Endothelial cell of umbilical vein (primary cell): ENCODE measurements at regions not wholly inside any gene's neighbourhood (a gene's known extent, or its start where the extent isn't known, plus 50 kb on each side); places are given as distances from the start of the nearest gene placed in this dataset.

ENCODE experiments used
- BruUV-seq: library from RNA; stranded (reverse); fragments of 400-500 nt; replicated peaks from 2 replicates; lab custom pipeline; 2021; lab: Mats Ljungman, UMichigan
- CTCF ChIA-PET: fragments of 300-600, 350-600 bp; sonication (Branson Sonifier 250); formaldehyde crosslinking; loops from one replicate; lab custom pipeline; 2021; ENCODE audit warnings: antibody characterized with exemption, inconsistent platforms; lab: Charles Lee
- POLR2A ChIA-PET: fragments of 300-600, 350-600 bp; sonication (Branson Sonifier 250); formaldehyde crosslinking; loops from one replicate; lab custom pipeline; 2021; ENCODE audit warnings: antibody characterized with exemption, inconsistent platforms; lab: Charles Lee
- DNase-seq: peaks from one replicate; pipeline ENCODE4 v3.0.0-alpha.2; 2011; ENCODE audit warnings: low read depth, low spot score
- FAIRE-seq: peaks from 2 replicates; lab custom pipeline; 2011; peaks lifted over from hg19 to GRCh38; lab: Jason Lieb, UNC
- H2AFZ ChIP-seq: 2 replicates; pipeline ENCODE4 v1.6.0; 2012; ENCODE audit warnings: low read depth, low read length, control low read depth, inconsistent platforms
- H3K27ac ChIP-seq: 2 replicates; pipeline ENCODE4 v1.5.1; 2011; ENCODE audit warnings: low read depth, mild to moderate bottlenecking, control low read depth, low read length, moderate library complexity; ENCODE audit not compliant: insufficient read depth
- H3K27me3 ChIP-seq, 2 experiments: 2 replicates each; pipeline versions ENCODE4 v1.6.0 to v1.6.1; 2011; ENCODE audit warnings: low read length in 2 of 2, mixed read lengths in 1 of 2; ENCODE audit not compliant: control insufficient read depth in 2 of 2, insufficient read depth in 2 of 2
- H3K36me3 ChIP-seq, 2 experiments: 2 replicates in 1 of 2; 3 replicates in 1 of 2; pipeline ENCODE4 v1.5.1; 2011; ENCODE audit warnings: low read length in 2 of 2, mild to moderate bottlenecking in 1 of 2, moderate library complexity in 1 of 2; ENCODE audit not compliant: control insufficient read depth in 2 of 2, insufficient read depth in 2 of 2; ENCODE audit errors: extremely low read depth in 1 of 2
- H3K4me1 ChIP-seq: 3 replicates; pipeline ENCODE4 v1.5.1; 2011; ENCODE audit warnings: mild to moderate bottlenecking, low read length; ENCODE audit not compliant: control insufficient read depth, insufficient read depth; ENCODE audit errors: extremely low read depth
- H3K4me2 ChIP-seq: 2 replicates; pipeline ENCODE4 v1.6.1; 2011; ENCODE audit warnings: low read length, control low read depth, mixed read lengths; ENCODE audit not compliant: insufficient read depth
- H3K4me3 ChIP-seq, 3 experiments: fragments of 200-600 bp in 1 of 3; sonication (generic), shearing (Covaris generic) in 1 of 3; replicated peaks in 1 of 3; 2 replicates each; pipeline ENCODE4 v1.5.1; 2011 to 2016; ENCODE audit warnings: control low read depth in 3 of 3, low read length in 3 of 3, mild to moderate bottlenecking in 2 of 3, inconsistent platforms in 1 of 3, low read depth in 1 of 3, moderate library complexity in 1 of 3; ENCODE audit not compliant: insufficient read depth in 1 of 3
- H3K79me2 ChIP-seq: 2 replicates; pipeline ENCODE4 v1.6.0; 2012; ENCODE audit warnings: low read length, inconsistent platforms; ENCODE audit not compliant: control insufficient read depth, insufficient read depth
- H3K9ac ChIP-seq: replicated peaks from 2 replicates; pipeline ENCODE3; 2011; ENCODE audit warnings: low read length, control low read depth; ENCODE audit not compliant: insufficient read depth; ENCODE audit errors: extremely low read depth
- H3K9me1 ChIP-seq: replicated peaks from 3 replicates; pipeline ENCODE4 v1.6.0; 2011; ENCODE audit warnings: mild to moderate bottlenecking, low read length; ENCODE audit not compliant: control insufficient read depth, insufficient read depth; ENCODE audit errors: extremely low read depth
- H3K9me3 ChIP-seq: replicated peaks from 2 replicates; pipeline ENCODE4 v1.5.1; 2012; ENCODE audit warnings: low read length, inconsistent platforms; ENCODE audit not compliant: control insufficient read depth, insufficient read depth
- H4K20me1 ChIP-seq: replicated peaks from 2 replicates; pipeline ENCODE3; 2011; ENCODE audit warnings: mild to moderate bottlenecking, low read length; ENCODE audit not compliant: control insufficient read depth, insufficient read depth; ENCODE audit errors: extremely low read depth
- EZH2 ChIP-seq: IDR thresholded peaks from 2 replicates; pipeline ENCODE4 v1.6.1; 2012; ENCODE audit warnings: borderline replicate concordance, low read depth, mild to moderate bottlenecking, moderate library complexity, low read length, inconsistent platforms; ENCODE audit not compliant: severe bottlenecking
- FOS ChIP-seq: IDR thresholded peaks from 2 replicates; pipeline ENCODE4 v1.6.1; 2011; ENCODE audit warnings: mild to moderate bottlenecking, low read length, moderate library complexity, borderline replicate concordance; ENCODE audit not compliant: insufficient read depth
- GATA2 ChIP-seq: IDR thresholded peaks from 2 replicates; pipeline ENCODE4 v1.7.0; 2011; ENCODE audit warnings: low read depth, mild to moderate bottlenecking, moderate library complexity, mixed read lengths, low read length; ENCODE audit not compliant: insufficient read length, insufficient read depth
- JUN ChIP-seq: IDR thresholded peaks from 2 replicates; pipeline ENCODE4 v1.6.1; 2011; ENCODE audit warnings: borderline replicate concordance, low read depth; ENCODE audit not compliant: insufficient read length, insufficient read depth
- MYC ChIP-seq: IDR thresholded peaks from one replicate; pipeline ENCODE4 v1.6.1; 2011; ENCODE audit warnings: mild to moderate bottlenecking, low read depth, low read length
- POLR2A ChIP-seq: IDR thresholded peaks from 2 replicates; pipeline ENCODE4 v1.6.1; 2012; ENCODE audit warnings: low read depth, mild to moderate bottlenecking, control low read depth, low read length
- POLR2AphosphoS5 ChIP-seq: IDR thresholded peaks from 2 replicates; pipeline ENCODE4 v1.6.1; 2012; ENCODE audit warnings: low read depth, mild to moderate bottlenecking, control low read depth, low read length, moderate library complexity; ENCODE audit not compliant: insufficient read depth
- dilution Hi-C: fragments of 300-500 bp; cut with MboI; formaldehyde crosslinking; loops from one replicate; pipeline ENCODE4 v1.15.0; 2019; ENCODE audit warnings: low sequenced_read_pairs; ENCODE audit not compliant: extremely low pct_ligation_motif_present
- intact Hi-C: fragments of 100-400 bp; cut with micrococcal nuclease; formaldehyde crosslinking; loops from one replicate; pipeline ENCODE4 v1.10.0; 2022
- TF ChIP-seq, protein P1 (sequence below), 2 donors: IDR thresholded peaks; 1 replicate in 1 of 2; 2 replicates in 1 of 2; pipeline ENCODE4 v1.5.1; 2011; ENCODE audit warnings: low read length in 2 of 2, mild to moderate bottlenecking in 2 of 2, moderate library complexity in 2 of 2, control low read depth in 1 of 2, inconsistent platforms in 1 of 2, low read depth in 1 of 2; ENCODE audit not compliant: insufficient read depth in 1 of 2; ENCODE audit errors: extremely low read depth in 1 of 2
- TF ChIP-seq, protein P2 (sequence below): IDR thresholded peaks from 2 replicates; pipeline ENCODE4 v1.6.1; 2011; ENCODE audit not compliant: insufficient read depth, insufficient read length

DNA sequence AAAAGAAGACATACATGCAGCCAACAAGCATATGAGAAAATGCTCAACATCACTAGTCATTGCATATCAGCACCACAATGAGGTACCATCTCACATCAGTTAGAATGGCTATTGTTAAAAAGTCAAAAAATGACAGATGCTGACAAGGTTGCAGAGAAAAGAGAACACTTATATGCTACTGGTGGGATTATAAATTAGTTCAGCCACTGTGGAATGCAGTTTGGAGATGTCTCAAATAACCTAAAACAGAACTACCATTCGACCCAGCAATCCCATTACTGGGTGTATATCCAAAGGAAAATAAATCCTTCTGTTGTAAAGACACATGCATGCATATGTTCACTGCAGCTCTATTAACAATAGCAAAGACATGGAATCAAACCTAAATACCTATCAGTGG lies 238.4 kb downstream of the KCNC2 start:
- Histone ChIP-seq H2AFZ (no peak overlapping the region), H3K36me3 (no peaks in the 10 kb centered on the region), H3K4me3 (no peak overlapping the region), H3K9ac (no peak overlapping the region), H3K27me3 (no peaks in the 10 kb centered on the region), H3K27ac (no peak overlapping the region), H3K4me2 (no peak overlapping the region), H4K20me1 (no peaks in the 10 kb centered on the region), H3K4me1 (no peaks in the 10 kb centered on the region), H3K9me3 (no peaks in the 10 kb centered on the region), H3K79me2 (no peaks in the 10 kb centered on the region), H3K9me1 (no peaks in the 10 kb centered on the region)
- intact Hi-C loops (no loop called here), dilution Hi-C loops (no loop called here)
- ChIA-PET CTCF (no interaction called here), POLR2A (no interaction called here)
- DNase-seq (no peak), FAIRE-seq (no peak)
- TF ChIP-seq POLR2AphosphoS5, result no peak
- no peak for TF ChIP-seq EZH2
- no peak for TF ChIP-seq POLR2A
- TF ChIP-seq GATA2, result no peak
- BruUV-seq, result no TSS peak

DNA sequence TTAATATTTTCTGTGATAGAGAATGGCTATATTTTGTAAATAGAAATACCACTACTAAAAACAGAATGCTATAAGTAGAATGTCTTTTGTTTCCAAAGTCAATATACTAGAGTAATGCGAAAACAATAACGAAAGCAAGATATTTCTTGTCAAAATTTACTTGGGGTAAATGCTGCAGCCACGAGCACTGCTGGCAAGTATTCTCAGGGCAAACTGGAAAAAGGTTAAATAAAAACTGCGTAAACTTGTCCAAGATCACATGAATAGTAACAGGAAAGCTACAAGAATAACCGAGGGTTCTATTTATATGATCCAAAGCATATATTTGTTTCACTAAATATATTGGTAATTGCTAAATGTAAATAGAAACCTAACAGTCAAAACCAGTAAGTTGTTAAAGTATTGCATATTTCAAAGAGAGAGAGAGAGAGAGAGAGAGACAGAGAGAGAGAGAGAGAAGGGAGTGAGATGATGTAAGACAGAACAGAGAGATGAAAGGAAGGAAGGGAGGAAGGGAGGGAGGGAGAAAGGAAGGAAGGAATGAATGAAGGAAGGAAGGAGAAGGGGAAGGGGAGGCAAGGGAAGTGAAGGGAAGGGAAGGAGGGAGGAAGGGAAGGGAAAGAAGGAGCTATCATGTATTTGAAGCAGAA lies 231.7 kb downstream of the KCNC2 start:
- H3K27me3 ChIP-seq, result no peaks in the 10 kb centered on the region
- dilution Hi-C loops, result no loop called here
- intact Hi-C loops, result no loop called here
- no peak overlapping the region for H3K4me3 ChIP-seq
- no peak overlapping the region for H2AFZ ChIP-seq
- H3K9me3 ChIP-seq, result no peaks in the 10 kb centered on the region
- H3K36me3 ChIP-seq, result no peaks in the 10 kb centered on the region
- POLR2A ChIA-PET, result no interaction called here
- FAIRE-seq (no peak), DNase-seq (no peak)
- H3K27ac ChIP-seq, result no peak overlapping the region
- H3K9me1 ChIP-seq, result no peaks in the 10 kb centered on the region
- TF ChIP-seq GATA2 (no peak), MYC (no peak), EZH2 (no peak), POLR2AphosphoS5 (no peak), POLR2A (no peak), JUN (no peak), FOS (no peak)
- TF ChIP-seq, protein P1, sequence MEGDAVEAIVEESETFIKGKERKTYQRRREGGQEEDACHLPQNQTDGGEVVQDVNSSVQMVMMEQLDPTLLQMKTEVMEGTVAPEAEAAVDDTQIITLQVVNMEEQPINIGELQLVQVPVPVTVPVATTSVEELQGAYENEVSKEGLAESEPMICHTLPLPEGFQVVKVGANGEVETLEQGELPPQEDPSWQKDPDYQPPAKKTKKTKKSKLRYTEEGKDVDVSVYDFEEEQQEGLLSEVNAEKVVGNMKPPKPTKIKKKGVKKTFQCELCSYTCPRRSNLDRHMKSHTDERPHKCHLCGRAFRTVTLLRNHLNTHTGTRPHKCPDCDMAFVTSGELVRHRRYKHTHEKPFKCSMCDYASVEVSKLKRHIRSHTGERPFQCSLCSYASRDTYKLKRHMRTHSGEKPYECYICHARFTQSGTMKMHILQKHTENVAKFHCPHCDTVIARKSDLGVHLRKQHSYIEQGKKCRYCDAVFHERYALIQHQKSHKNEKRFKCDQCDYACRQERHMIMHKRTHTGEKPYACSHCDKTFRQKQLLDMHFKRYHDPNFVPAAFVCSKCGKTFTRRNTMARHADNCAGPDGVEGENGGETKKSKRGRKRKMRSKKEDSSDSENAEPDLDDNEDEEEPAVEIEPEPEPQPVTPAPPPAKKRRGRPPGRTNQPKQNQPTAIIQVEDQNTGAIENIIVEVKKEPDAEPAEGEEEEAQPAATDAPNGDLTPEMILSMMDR (IDR thresholded peaks at IDR 0.05; ENCODE audit: extremely low read depth in 1 of 2, insufficient read depth in 1 of 2, low read depth in 1 of 2, low read length in 2 of 2), result no peak
- TF ChIP-seq, protein P2, sequence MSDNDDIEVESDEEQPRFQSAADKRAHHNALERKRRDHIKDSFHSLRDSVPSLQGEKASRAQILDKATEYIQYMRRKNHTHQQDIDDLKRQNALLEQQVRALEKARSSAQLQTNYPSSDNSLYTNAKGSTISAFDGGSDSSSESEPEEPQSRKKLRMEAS, result no peak
- no peaks in the 10 kb centered on the region for H3K4me1 ChIP-seq
- H3K4me2 ChIP-seq, result no peak overlapping the region
- CTCF ChIA-PET, result no interaction called here
- H3K9ac ChIP-seq, result no peak overlapping the region
- no peaks in the 10 kb centered on the region for H3K79me2 ChIP-seq
- H4K20me1 ChIP-seq, result no peaks in the 10 kb centered on the region
- BruUV-seq, result no TSS peak
